HEK293 (cell line): ENCODE measurements at regions not wholly inside any gene's neighbourhood (a gene's known extent, or its start where the extent isn't known, plus 50 kb on each side); places are given as distances from the start of the nearest gene placed in this dataset.

Source experiments
- REPIN1 ChIP-seq: fragments of 450-650 bp; formaldehyde crosslinking; IDR thresholded peaks from 2 replicates; pipeline ENCODE4 v1.5.1; 2017; ENCODE audit warnings: missing biosample characterization, missing genetic modification characterization, low read depth
- ZFP69B ChIP-seq: fragments of 450-650 bp; formaldehyde crosslinking; IDR thresholded peaks from 2 replicates; pipeline ENCODE4 v1.5.1; 2016; ENCODE audit warnings: missing biosample characterization, missing genetic modification characterization
- ZNF157 ChIP-seq: fragments of 450-650 bp; formaldehyde crosslinking; IDR thresholded peaks from 2 replicates; pipeline ENCODE4 v1.5.1; 2016; ENCODE audit warnings: missing biosample characterization, missing genetic modification characterization
- ZNF169 ChIP-seq: fragments of 450-650 bp; formaldehyde crosslinking; IDR thresholded peaks from 2 replicates; pipeline ENCODE4 v1.5.1; 2016; ENCODE audit warnings: missing biosample characterization, missing genetic modification characterization
- ZNF18 ChIP-seq: fragments of 450-650 bp; formaldehyde crosslinking; IDR thresholded peaks from 2 replicates; pipeline ENCODE4 v1.5.1; 2016; ENCODE audit warnings: missing biosample characterization, missing genetic modification characterization
- ZNF37A ChIP-seq: fragments of 450-650 bp; IDR thresholded peaks from 2 replicates; pipeline ENCODE4 v1.5.1; 2018; ENCODE audit warnings: missing biosample characterization, missing genetic modification characterization
- TF ChIP-seq, protein P1 (sequence below): fragments of 450-650 bp; formaldehyde crosslinking; IDR thresholded peaks from 2 replicates; pipeline ENCODE4 v1.5.1; 2016; ENCODE audit warnings: missing biosample characterization, missing genetic modification characterization
- TF ChIP-seq, protein P2 (sequence below): fragments of 450-650 bp; formaldehyde crosslinking; IDR thresholded peaks from 2 replicates; pipeline ENCODE4 v1.5.1; 2016; ENCODE audit warnings: missing biosample characterization, missing genetic modification characterization

GRCh38 chr11:116698080-116698479 lies 74.7 kb downstream of the BUD13 start:
- TF ChIP-seq ZFP69B (tag by site-specific recombination) (no peak), REPIN1 (tag by site-specific recombination) (no peak), ZNF169 (tag by site-specific recombination) (no peak), ZNF18 (tag by site-specific recombination) (no peak), ZNF157 (tag by site-specific recombination) (no peak), ZNF37A (tag by site-specific recombination) (no peak)
- TF ChIP-seq, protein P1, sequence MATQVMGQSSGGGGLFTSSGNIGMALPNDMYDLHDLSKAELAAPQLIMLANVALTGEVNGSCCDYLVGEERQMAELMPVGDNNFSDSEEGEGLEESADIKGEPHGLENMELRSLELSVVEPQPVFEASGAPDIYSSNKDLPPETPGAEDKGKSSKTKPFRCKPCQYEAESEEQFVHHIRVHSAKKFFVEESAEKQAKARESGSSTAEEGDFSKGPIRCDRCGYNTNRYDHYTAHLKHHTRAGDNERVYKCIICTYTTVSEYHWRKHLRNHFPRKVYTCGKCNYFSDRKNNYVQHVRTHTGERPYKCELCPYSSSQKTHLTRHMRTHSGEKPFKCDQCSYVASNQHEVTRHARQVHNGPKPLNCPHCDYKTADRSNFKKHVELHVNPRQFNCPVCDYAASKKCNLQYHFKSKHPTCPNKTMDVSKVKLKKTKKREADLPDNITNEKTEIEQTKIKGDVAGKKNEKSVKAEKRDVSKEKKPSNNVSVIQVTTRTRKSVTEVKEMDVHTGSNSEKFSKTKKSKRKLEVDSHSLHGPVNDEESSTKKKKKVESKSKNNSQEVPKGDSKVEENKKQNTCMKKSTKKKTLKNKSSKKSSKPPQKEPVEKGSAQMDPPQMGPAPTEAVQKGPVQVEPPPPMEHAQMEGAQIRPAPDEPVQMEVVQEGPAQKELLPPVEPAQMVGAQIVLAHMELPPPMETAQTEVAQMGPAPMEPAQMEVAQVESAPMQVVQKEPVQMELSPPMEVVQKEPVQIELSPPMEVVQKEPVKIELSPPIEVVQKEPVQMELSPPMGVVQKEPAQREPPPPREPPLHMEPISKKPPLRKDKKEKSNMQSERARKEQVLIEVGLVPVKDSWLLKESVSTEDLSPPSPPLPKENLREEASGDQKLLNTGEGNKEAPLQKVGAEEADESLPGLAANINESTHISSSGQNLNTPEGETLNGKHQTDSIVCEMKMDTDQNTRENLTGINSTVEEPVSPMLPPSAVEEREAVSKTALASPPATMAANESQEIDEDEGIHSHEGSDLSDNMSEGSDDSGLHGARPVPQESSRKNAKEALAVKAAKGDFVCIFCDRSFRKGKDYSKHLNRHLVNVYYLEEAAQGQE, result no peak
- TF ChIP-seq, protein P2, sequence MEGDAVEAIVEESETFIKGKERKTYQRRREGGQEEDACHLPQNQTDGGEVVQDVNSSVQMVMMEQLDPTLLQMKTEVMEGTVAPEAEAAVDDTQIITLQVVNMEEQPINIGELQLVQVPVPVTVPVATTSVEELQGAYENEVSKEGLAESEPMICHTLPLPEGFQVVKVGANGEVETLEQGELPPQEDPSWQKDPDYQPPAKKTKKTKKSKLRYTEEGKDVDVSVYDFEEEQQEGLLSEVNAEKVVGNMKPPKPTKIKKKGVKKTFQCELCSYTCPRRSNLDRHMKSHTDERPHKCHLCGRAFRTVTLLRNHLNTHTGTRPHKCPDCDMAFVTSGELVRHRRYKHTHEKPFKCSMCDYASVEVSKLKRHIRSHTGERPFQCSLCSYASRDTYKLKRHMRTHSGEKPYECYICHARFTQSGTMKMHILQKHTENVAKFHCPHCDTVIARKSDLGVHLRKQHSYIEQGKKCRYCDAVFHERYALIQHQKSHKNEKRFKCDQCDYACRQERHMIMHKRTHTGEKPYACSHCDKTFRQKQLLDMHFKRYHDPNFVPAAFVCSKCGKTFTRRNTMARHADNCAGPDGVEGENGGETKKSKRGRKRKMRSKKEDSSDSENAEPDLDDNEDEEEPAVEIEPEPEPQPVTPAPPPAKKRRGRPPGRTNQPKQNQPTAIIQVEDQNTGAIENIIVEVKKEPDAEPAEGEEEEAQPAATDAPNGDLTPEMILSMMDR (tag by site-specific recombination), result no peak
